Breast epithelium (tissue), 3 donors: ENCODE measurements at regions not wholly inside any gene's neighbourhood (a gene's known extent, or its start where the extent isn't known, plus 50 kb on each side); places are given as distances from the start of the nearest gene placed in this dataset.

Source experiments
- CTCF ChIP-seq, 3 donors: fragments of 450-650 bp; IDR thresholded peaks; one replicate each; pipeline ENCODE4 v1.5.1; 2016 to 2017; ENCODE audit warnings: antibody characterized with exemption in 3 of 3, mild to moderate bottlenecking in 3 of 3, moderate library complexity in 3 of 3
- POLR2A ChIP-seq: fragments of 450-650 bp; IDR thresholded peaks from one replicate; pipeline ENCODE4 v1.6.1; 2016; ENCODE audit warnings: antibody characterized with exemption, mild to moderate bottlenecking, moderate library complexity
- POLR2AphosphoS5 ChIP-seq, 3 donors: sonication (generic); formaldehyde crosslinking; IDR thresholded peaks; one replicate each; pipeline ENCODE4 v1.6.1; 2017; ENCODE audit warnings: antibody characterized with exemption in 3 of 3

DNA sequence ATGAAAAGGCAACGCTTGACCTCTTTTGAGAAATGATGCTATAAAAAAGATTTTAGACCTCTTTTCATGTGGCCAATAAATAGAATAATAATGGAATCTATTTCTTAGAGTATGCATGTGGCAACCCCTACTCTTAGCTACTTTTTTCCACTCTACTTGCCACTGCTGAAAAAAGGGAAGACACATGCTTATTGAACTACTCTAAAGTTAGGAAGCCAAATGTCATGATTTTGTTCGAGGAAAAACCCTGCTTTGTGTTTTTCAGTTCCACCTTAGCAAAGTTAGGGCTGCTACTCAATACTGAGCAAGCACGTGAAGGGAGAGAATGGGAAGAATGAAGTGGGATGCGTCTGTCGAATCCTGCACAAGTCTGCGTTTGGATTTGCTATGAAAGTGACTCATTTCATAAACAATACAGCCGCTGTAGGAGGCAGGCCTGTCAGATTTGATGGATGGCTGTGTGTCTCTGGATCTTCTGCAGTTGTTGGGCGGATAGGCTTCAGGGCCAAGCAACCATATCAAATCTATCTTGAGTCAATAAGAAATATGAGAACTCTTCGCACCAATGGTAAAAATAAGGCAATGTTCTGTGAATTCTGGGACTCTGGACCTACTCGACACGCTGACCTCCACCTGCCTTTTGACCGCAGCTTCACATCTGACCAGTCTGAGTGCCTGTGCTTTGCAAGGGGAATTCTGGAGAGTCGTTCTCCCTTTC, 333.6 kb downstream of the PIK3R1 start:
- TF ChIP-seq CTCF (IDR thresholded peaks at IDR 0.05) (no peak), POLR2A (no peak), POLR2AphosphoS5 (IDR thresholded peaks at IDR 0.05) (no peak)
